ENCODE measurements at regions not wholly inside any gene's neighbourhood (a gene's known extent, or its start where the extent isn't known, plus 50 kb on each side); places are given as distances from the start of the nearest gene placed in this dataset.

DNA sequence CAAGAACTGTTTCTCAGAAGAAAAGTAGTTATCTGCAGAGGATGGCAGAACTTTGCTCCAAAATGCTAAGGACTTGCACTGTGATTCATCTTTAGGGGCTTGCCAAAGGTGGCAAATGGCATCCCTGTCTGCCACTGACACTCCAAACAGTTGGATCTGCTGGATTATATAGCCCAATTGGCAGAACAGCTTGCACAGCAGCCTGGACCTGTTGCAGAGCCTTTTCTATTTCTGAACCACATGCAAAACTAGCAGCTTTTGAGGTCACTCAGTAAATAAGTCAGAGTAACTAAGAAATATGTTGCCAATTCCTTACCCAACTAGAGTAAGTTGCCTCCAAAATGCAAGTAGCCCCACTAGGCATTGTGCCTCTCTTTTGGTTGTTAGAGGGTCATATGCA is 397.5 kb upstream of the NOVA1 start (continued):
- TF ChIP-seq, protein P1, sequence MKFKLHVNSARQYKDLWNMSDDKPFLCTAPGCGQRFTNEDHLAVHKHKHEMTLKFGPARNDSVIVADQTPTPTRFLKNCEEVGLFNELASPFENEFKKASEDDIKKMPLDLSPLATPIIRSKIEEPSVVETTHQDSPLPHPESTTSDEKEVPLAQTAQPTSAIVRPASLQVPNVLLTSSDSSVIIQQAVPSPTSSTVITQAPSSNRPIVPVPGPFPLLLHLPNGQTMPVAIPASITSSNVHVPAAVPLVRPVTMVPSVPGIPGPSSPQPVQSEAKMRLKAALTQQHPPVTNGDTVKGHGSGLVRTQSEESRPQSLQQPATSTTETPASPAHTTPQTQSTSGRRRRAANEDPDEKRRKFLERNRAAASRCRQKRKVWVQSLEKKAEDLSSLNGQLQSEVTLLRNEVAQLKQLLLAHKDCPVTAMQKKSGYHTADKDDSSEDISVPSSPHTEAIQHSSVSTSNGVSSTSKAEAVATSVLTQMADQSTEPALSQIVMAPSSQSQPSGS (tag by site-specific recombination; IDR thresholded peaks at IDR 0.05; ENCODE audit: low read depth), result no peak
- no peak for TF ChIP-seq ZBTB17 (tag by site-specific recombination; IDR thresholded peaks at IDR 0.05)
- TF ChIP-seq KLF8 (tag by site-specific recombination; IDR thresholded peaks at IDR 0.05), result no peak
- no peak for TF ChIP-seq ZBTB10 (tag by site-specific recombination; IDR thresholded peaks at IDR 0.05)
- no peak for TF ChIP-seq ZNF37A (tag by site-specific recombination; IDR thresholded peaks at IDR 0.05)
- no peak for TF ChIP-seq ZNF792 (tag by site-specific recombination; IDR thresholded peaks at IDR 0.05)
- no peak for TF ChIP-seq SP2 (tag by site-specific recombination; IDR thresholded peaks at IDR 0.05)
- no peak for TF ChIP-seq ZNF530 (tag by site-specific recombination; IDR thresholded peaks at IDR 0.05; ENCODE audit: low read depth)
- TF ChIP-seq ZNF624 (tag by site-specific recombination; IDR thresholded peaks at IDR 0.05), result no peak
- TF ChIP-seq PRDM1 (tag by site-specific recombination; IDR thresholded peaks at IDR 0.05), result no peak
- TF ChIP-seq ZBTB8A (tag by site-specific recombination; IDR thresholded peaks at IDR 0.05), result no peak

DNA sequence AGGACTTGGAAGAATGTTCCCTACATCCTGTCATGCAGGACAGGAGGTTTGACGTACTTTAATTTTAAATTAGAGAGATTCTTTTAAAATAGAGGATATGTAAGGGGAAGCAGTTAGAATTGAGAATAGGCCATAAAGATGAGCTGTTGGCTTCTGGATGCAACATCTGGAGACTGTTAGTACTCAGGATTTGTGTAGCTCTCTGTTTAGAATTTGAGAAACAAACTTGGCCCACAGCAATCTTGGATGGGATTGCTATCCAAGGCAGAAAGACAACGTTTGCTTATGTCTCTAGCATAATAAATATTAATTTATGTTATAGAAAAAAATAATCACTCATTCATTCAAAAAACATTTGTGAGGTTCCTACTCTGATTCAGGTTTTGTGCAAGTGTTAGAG is 398.4 kb upstream of the NOVA1 start:
- Histone ChIP-seq H3K36me3 (ENCODE audit: control insufficient read depth in 2 of 2, insufficient read depth in 1 of 2, low read length in 2 of 2) (no peaks in the 10 kb centered on the region), H3K4me3 (ENCODE audit: low read depth, low read length) (no peak overlapping the region), H3K4me1 (ENCODE audit: control insufficient read depth, insufficient read depth, low read length) (no peaks in the 10 kb centered on the region), H3K27ac (ENCODE audit: extremely low read depth, low read depth, low read length) (no peak overlapping the region), H3K9me3 (ENCODE audit: control insufficient read depth, insufficient read depth, low read depth, low read length) (no peaks in the 10 kb centered on the region)
- ChIA-PET CTCF (no interaction called here), POLR2A (no interaction called here)
- TF ChIP-seq ZNF202 (tag by site-specific recombination; IDR thresholded peaks at IDR 0.05; ENCODE audit: borderline replicate concordance) (no peak), ZNF645 (tag by site-specific recombination; IDR thresholded peaks at IDR 0.05) (no peak), HOXC10 (CRISPR knock-in tag; IDR thresholded peaks at IDR 0.05) (no peak), ZNF654 (tag by site-specific recombination; IDR thresholded peaks at IDR 0.05; ENCODE audit: low read depth) (no peak), REPIN1 (tag by site-specific recombination; IDR thresholded peaks at IDR 0.05; ENCODE audit: low read depth) (no peak), ZNF610 (tag by site-specific recombination; IDR thresholded peaks at IDR 0.05; ENCODE audit: borderline replicate concordance) (no peak), ZNF211 (tag by site-specific recombination; IDR thresholded peaks at IDR 0.05; ENCODE audit: low read depth) (no peak), ZNF518A (tag by site-specific recombination; conservative IDR thresholded peaks at IDR 0.05; ENCODE audit: low read depth) (no peak)
- TF ChIP-seq, protein P2, sequence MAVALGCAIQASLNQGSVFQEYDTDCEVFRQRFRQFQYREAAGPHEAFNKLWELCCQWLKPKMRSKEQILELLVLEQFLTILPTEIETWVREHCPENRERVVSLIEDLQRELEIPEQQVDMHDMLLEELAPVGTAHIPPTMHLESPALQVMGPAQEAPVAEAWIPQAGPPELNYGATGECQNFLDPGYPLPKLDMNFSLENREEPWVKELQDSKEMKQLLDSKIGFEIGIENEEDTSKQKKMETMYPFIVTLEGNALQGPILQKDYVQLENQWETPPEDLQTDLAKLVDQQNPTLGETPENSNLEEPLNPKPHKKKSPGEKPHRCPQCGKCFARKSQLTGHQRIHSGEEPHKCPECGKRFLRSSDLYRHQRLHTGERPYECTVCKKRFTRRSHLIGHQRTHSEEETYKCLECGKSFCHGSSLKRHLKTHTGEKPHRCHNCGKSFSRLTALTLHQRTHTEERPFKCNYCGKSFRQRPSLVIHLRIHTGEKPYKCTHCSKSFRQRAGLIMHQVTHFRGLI (tag by site-specific recombination; IDR thresholded peaks at IDR 0.05), result no peak
- TF ChIP-seq, protein P3, sequence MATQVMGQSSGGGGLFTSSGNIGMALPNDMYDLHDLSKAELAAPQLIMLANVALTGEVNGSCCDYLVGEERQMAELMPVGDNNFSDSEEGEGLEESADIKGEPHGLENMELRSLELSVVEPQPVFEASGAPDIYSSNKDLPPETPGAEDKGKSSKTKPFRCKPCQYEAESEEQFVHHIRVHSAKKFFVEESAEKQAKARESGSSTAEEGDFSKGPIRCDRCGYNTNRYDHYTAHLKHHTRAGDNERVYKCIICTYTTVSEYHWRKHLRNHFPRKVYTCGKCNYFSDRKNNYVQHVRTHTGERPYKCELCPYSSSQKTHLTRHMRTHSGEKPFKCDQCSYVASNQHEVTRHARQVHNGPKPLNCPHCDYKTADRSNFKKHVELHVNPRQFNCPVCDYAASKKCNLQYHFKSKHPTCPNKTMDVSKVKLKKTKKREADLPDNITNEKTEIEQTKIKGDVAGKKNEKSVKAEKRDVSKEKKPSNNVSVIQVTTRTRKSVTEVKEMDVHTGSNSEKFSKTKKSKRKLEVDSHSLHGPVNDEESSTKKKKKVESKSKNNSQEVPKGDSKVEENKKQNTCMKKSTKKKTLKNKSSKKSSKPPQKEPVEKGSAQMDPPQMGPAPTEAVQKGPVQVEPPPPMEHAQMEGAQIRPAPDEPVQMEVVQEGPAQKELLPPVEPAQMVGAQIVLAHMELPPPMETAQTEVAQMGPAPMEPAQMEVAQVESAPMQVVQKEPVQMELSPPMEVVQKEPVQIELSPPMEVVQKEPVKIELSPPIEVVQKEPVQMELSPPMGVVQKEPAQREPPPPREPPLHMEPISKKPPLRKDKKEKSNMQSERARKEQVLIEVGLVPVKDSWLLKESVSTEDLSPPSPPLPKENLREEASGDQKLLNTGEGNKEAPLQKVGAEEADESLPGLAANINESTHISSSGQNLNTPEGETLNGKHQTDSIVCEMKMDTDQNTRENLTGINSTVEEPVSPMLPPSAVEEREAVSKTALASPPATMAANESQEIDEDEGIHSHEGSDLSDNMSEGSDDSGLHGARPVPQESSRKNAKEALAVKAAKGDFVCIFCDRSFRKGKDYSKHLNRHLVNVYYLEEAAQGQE (tag by site-specific recombination; IDR thresholded peaks at IDR 0.05), result no peak

Measured in HEK293 (cell line).